ENCODE measurements at regions not wholly inside any gene's neighbourhood (a gene's known extent, or its start where the extent isn't known, plus 50 kb on each side); places are given as distances from the start of the nearest gene placed in this dataset.

GRCh38 chr2:118403658-118404451 lies 315.6 kb downstream of the INSIG2 start:
- TF ChIP-seq, protein P1, sequence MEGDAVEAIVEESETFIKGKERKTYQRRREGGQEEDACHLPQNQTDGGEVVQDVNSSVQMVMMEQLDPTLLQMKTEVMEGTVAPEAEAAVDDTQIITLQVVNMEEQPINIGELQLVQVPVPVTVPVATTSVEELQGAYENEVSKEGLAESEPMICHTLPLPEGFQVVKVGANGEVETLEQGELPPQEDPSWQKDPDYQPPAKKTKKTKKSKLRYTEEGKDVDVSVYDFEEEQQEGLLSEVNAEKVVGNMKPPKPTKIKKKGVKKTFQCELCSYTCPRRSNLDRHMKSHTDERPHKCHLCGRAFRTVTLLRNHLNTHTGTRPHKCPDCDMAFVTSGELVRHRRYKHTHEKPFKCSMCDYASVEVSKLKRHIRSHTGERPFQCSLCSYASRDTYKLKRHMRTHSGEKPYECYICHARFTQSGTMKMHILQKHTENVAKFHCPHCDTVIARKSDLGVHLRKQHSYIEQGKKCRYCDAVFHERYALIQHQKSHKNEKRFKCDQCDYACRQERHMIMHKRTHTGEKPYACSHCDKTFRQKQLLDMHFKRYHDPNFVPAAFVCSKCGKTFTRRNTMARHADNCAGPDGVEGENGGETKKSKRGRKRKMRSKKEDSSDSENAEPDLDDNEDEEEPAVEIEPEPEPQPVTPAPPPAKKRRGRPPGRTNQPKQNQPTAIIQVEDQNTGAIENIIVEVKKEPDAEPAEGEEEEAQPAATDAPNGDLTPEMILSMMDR (IDR thresholded peaks at IDR 0.05; ENCODE audit: insufficient read depth, low read length, missing control alignments), result no peak
- ChIA-PET POLR2A (no interaction called here), CTCF (interaction anchor here (0.8 to 1.4 kb wide), 2 partner anchors 182 to 449 kb away, joined by 3 to 4 read pairs; no protein-coding TSS in a partner anchor)
- H3K4me3 ChIP-seq (ENCODE audit: low read depth, low read length), result no peak overlapping the region
- DNase-seq (ENCODE audit: low read depth, low spot score), result no peak

DNA sequence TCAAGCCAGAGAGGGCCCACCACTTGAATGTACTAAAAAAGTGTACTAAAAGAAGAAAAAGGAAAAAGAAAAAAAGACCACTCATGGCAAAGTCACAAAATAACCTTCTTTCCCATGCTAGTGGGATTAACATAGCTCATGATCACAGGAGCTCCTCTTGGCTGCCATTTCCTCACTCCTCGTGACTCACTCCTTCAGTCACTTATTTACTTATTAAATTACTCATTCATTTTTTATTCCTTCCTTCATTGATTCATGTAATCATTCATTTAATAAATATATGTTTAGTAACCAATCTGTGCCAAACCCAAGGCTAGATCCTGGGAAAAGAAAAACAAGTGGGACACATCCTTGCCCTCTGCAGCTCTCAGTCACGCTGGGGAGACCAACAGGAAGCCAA lies 300.5 kb downstream of the INSIG2 start:
- no peak overlapping the region for H3K4me3 ChIP-seq (ENCODE audit: low read depth, low read length)
- DNase-seq (ENCODE audit: low read depth, low spot score), result no peak
- TF ChIP-seq, protein P1 (IDR thresholded peaks at IDR 0.05; ENCODE audit: insufficient read depth, low read length, missing control alignments), result no peak
- ChIA-PET CTCF (interaction anchor here (0.6 to 3.8 kb wide), 5 partner anchors 17 to 467 kb away, joined by 3 to 25 read pairs (median 3); no protein-coding TSS in a partner anchor), POLR2A (no interaction called here)

GRCh38 chr2:118387509-118387908 lies 299.2 kb downstream of the INSIG2 start:
- ChIA-PET POLR2A (interaction anchor here (1.1 kb wide), 1 partner anchor 281 kb away, joined by 3 read pairs; no protein-coding TSS in a partner anchor), CTCF (interaction anchor here (0.9 to 3.8 kb wide), 5 partner anchors 44 to 493 kb away, joined by 3 to 25 read pairs (median 3); no protein-coding TSS in a partner anchor)
- TF ChIP-seq, protein P1 (IDR thresholded peaks at IDR 0.05; ENCODE audit: insufficient read depth, low read length, missing control alignments), result no peak
- DNase-seq (ENCODE audit: low read depth, low spot score), result peak; percentile 62
- H3K4me3 ChIP-seq (ENCODE audit: low read depth, low read length), result no peak overlapping the region

GRCh38 chr2:118386641-118387302 lies 298.5 kb downstream of the INSIG2 start:
- TF ChIP-seq, protein P1 (IDR thresholded peaks at IDR 0.05; ENCODE audit: insufficient read depth, low read length, missing control alignments), result no peak
- POLR2A ChIA-PET, result no interaction called here
- no peak overlapping the region for H3K4me3 ChIP-seq (ENCODE audit: low read depth, low read length)
- DNase-seq (ENCODE audit: low read depth, low spot score), result peak; percentile 42
- CTCF ChIA-PET, result interaction anchor here (1.0 to 3.8 kb wide), 3 partner anchors 467 to 494 kb away, joined by 3 to 25 read pairs (median 3); no protein-coding TSS in a partner anchor

DNA sequence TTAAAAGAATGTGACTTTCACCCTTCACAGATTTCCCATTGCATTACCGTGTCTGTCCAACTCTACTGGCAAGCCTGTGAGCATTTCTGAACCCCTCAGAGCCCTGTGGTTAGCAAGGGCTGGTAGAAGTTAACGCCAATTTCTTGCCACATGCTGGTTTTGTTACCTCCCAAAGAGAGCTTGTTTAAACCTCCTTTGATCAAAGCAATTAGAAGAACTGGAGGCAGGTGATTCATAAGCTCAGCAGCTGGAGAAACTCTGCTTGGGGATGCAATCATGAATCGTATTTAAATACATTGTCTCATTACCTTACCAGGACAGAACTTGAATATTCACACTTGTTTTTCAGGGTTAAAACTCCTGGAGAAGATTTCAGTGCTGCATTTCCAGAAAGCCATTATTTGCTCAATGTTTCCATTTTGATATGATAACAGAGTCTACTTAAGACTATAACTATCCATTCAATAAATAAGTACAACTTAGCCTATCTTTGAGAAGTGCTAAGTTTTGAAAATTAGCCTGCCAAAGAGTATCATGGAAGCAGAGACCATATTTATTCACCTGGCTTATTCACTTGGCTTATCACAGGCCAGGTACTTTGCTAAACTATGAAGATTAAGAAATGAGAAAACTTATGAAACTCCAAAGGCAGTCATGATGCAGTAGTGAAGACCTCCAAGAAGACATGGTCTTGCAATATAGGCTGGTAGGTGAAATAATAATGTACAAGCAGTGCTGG lies 292.8 kb downstream of the INSIG2 start:
- ChIA-PET POLR2A (no interaction called here), CTCF (interaction anchor here (1.3 kb wide), 1 partner anchor 474 kb away, joined by 5 read pairs; no protein-coding TSS in a partner anchor)
- TF ChIP-seq, protein P1 (IDR thresholded peaks at IDR 0.05; ENCODE audit: insufficient read depth, low read length, missing control alignments), result no peak
- H3K4me3 ChIP-seq (ENCODE audit: low read depth, low read length), result no peak overlapping the region
- DNase-seq (ENCODE audit: low read depth, low spot score), result no peak

Measured in AG04449 (cell line).